ENCODE measurements at regions not wholly inside any gene's neighbourhood (a gene's known extent, or its start where the extent isn't known, plus 50 kb on each side); places are given as distances from the start of the nearest gene placed in this dataset.
"Not testable (repeated sequence)": the region's sequence is repeated elsewhere in the genome, so short reads cannot be mapped to it uniquely, and the experiment has no call there.

DNA sequence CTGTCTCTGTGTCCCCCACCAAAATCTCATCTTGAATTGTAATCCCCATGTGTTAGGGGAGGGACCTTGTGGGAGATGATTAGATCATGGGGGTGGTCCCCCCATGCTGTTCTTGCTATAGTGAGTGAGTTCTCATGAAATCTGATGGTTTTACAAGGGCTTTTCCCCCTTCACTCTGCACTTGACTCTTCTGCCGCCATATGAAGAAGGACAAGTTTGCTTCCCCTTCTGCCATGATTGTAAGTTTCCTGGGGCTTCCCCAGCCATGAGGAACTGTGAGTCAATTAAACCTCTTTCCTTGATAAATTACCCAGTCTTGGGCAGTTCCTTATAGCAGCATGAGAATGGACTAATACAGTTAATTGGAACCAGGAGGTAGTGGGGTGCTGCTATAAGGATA lies 137.1 kb upstream of the RAB4A start:
- intact Hi-C loops (cut with micrococcal nuclease): no loop called here
- ChIA-PET CTCF (no interaction called here), POLR2A (no interaction called here)
- DNase-seq (no peak), ATAC-seq (ENCODE audit: low read depth) (no peak)
- Mint-ChIP-seq H3K36me3 (ENCODE audit: low read depth) (peaks cover 5% of the 10 kb centered on the region), H3K27ac (no peak overlapping the region), H3K9me3 (peaks cover 18% of the 10 kb centered on the region), H3K27me3 (peaks cover 18% of the 10 kb centered on the region), H3K4me3 (no peak overlapping the region), H3K4me1 (peaks cover 46% of the 10 kb centered on the region)
- TF ChIP-seq, protein P1, sequence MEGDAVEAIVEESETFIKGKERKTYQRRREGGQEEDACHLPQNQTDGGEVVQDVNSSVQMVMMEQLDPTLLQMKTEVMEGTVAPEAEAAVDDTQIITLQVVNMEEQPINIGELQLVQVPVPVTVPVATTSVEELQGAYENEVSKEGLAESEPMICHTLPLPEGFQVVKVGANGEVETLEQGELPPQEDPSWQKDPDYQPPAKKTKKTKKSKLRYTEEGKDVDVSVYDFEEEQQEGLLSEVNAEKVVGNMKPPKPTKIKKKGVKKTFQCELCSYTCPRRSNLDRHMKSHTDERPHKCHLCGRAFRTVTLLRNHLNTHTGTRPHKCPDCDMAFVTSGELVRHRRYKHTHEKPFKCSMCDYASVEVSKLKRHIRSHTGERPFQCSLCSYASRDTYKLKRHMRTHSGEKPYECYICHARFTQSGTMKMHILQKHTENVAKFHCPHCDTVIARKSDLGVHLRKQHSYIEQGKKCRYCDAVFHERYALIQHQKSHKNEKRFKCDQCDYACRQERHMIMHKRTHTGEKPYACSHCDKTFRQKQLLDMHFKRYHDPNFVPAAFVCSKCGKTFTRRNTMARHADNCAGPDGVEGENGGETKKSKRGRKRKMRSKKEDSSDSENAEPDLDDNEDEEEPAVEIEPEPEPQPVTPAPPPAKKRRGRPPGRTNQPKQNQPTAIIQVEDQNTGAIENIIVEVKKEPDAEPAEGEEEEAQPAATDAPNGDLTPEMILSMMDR (IDR thresholded peaks at IDR 0.05): no peak

DNA sequence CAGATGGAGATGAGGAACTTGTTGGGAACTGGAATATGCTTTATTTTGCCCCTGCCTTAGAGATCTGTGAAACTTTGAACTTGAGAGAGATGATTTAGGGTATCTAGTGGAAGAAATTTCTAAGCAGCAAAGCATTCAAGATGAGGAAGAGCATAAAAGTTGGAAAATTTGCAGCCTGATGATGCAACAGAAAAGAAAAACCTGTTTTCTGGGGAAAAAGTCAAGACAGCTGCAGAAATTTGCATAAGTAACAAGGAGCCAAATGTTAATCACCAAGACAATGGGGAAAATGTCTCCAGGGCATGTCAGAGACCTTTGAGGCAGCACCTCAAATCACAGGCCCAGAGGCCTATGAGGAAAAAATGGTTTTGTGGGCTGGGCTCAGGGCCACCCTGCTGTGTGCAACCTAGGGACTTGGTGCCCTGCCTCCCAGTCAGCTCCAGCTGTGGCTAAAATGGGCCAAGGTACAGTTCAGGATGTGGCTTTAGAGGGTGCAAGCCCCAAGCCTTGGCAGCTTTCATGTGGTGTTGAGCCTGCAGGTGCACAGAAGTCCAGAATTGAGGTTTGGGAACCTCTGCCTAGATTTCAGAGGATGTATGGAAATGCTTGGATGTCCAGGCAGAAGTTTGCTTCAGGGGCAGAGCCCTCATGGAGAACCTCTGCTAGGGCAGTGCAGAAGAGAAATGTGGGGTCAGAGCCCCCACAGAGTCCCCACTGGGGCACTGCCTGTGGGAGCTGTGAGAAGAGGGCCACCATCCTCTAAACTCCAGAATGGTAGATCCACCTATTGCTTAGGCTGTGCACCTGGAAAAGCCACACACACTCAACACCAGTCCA lies 136.3 kb upstream of the RAB4A start:
- H3K27ac Mint-ChIP-seq; ATAC-seq (ENCODE audit: low read depth); intact Hi-C loops (cut with micrococcal nuclease); H3K36me3 Mint-ChIP-seq (ENCODE audit: low read depth); POLR2A ChIA-PET; DNase-seq; H3K4me3 Mint-ChIP-seq; CTCF ChIA-PET: not testable (repeated sequence)
- Mint-ChIP-seq H3K9me3 (peaks cover 18% of the 10 kb centered on the region), H3K27me3 (peaks cover 18% of the 10 kb centered on the region), H3K4me1 (peaks cover 46% of the 10 kb centered on the region)

DNA sequence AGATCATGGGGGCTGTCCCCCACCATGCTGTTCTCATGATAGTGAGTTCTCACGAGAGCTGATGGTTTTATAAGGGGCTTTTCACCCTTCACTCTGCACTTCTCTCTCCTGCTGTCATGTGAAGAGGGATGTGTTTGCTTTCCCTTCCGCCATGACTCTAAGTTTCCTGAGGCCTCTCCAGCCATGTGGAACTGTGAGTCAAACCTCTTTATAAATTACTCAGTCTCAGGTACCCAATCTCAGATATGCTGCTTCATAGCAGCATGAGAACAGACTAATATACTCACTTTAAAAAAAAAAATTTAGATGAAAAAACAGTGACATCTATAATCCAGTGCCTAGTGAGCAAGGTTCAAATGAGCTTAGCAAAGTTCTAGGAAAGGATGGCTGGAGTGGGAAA lies 135.1 kb upstream of the RAB4A start:
- no peak overlapping the region for H3K4me3 Mint-ChIP-seq
- peaks cover 9% of the 10 kb centered on the region for H3K27me3 Mint-ChIP-seq
- no peak for DNase-seq
- peaks cover 42% of the 10 kb centered on the region for H3K4me1 Mint-ChIP-seq
- peaks cover 18% of the 10 kb centered on the region for H3K9me3 Mint-ChIP-seq
- no peak for ATAC-seq (ENCODE audit: low read depth)
- TF ChIP-seq, protein P1 (IDR thresholded peaks at IDR 0.05): no peak
- peaks cover 5% of the 10 kb centered on the region for H3K36me3 Mint-ChIP-seq (ENCODE audit: low read depth)
- CTCF ChIA-PET: no interaction called here
- POLR2A ChIA-PET: no interaction called here
- H3K27ac Mint-ChIP-seq: no peak overlapping the region
- intact Hi-C loops (cut with micrococcal nuclease): no loop called here

DNA sequence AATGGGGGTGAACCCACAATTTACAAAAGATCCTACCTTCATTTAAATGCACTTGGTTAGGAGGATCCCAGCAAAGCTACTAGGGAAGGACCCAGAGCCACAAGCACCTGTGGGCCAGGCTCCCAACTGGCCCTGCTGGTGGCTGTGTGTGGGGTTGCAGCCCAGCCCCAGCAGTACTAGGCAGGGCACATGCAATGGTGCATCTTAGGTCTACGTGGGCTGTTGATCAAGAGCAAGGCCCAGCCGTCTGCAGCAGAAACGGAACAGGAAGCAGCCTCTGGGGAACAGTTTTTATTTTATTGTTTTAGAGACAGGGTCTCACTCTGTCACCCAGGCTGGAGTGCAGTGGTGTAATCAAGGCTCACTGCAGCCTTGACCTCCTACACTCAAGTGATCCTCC lies 134.1 kb upstream of the RAB4A start:
- no peak overlapping the region for H3K4me3 Mint-ChIP-seq
- H3K27me3 Mint-ChIP-seq: peaks cover 4% of the 10 kb centered on the region
- intact Hi-C loops (cut with micrococcal nuclease): no loop called here
- no peak overlapping the region for H3K27ac Mint-ChIP-seq
- peaks cover 18% of the 10 kb centered on the region for H3K9me3 Mint-ChIP-seq
- H3K4me1 Mint-ChIP-seq: peaks cover 41% of the 10 kb centered on the region
- peaks cover 5% of the 10 kb centered on the region for H3K36me3 Mint-ChIP-seq (ENCODE audit: low read depth)
- ChIA-PET CTCF (no interaction called here), POLR2A (no interaction called here)
- no peak for DNase-seq
- TF ChIP-seq, protein P1 (IDR thresholded peaks at IDR 0.05): no peak
- peak; percentile 50 for ATAC-seq (ENCODE audit: low read depth)

DNA sequence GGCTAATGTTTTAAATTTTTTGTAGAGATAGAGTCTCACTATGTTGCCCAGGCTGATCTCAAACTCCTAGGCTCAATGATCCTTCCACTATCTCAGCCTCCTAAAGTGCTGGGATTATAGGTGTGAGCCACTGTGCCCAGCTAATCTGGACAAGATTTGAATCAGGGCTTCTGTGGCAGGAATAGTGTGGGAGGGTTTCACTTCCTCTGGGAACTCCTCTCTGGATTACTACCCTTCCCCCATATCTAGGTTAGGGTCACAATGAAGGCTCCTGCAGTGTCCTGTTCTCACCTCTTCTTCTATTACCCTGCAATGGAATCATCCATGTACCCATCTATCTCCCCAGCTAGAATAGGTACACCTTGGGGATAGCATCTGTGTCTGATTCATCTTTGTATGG lies 133.6 kb upstream of the RAB4A start:
- Mint-ChIP-seq H3K9me3 (peaks cover 18% of the 10 kb centered on the region), H3K27me3 (peaks cover 2% of the 10 kb centered on the region), H3K36me3 (ENCODE audit: low read depth) (peaks cover 5% of the 10 kb centered on the region), H3K4me1 (peaks cover 41% of the 10 kb centered on the region), H3K4me3 (no peak overlapping the region), H3K27ac (no peak overlapping the region)
- intact Hi-C loops (cut with micrococcal nuclease): no loop called here
- DNase-seq (no peak), ATAC-seq (ENCODE audit: low read depth) (no peak)
- TF ChIP-seq, protein P1 (IDR thresholded peaks at IDR 0.05): no peak
- POLR2A ChIA-PET: no interaction called here
- CTCF ChIA-PET: no interaction called here

DNA sequence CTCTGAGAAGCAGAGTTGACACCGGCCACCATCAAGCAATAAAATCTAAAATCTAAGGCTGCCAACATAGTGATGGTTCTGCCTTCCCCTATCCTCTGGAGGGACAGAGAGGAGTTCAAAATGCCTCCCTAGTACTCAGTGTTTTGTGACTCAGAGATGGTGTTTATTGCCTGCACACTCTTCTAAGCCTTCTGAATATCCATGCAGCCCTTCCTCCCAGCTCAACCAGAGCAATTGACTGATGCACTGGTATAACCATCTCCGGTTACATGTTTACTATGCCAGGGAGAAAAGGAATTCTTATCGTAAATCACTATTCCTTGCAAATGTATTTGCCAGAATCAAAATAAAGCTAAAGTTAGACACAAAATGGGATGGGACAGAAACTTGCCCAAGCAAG lies 132.9 kb upstream of the RAB4A start:
- DNase-seq: no peak
- H3K4me1 Mint-ChIP-seq: peaks cover 41% of the 10 kb centered on the region
- TF ChIP-seq, protein P1 (IDR thresholded peaks at IDR 0.05): no peak
- CTCF ChIA-PET: no interaction called here
- intact Hi-C loops (cut with micrococcal nuclease): no loop called here
- peaks cover 5% of the 10 kb centered on the region for H3K36me3 Mint-ChIP-seq (ENCODE audit: low read depth)
- H3K9me3 Mint-ChIP-seq: peaks cover 18% of the 10 kb centered on the region
- no peak overlapping the region for H3K27ac Mint-ChIP-seq
- no peaks in the 10 kb centered on the region for H3K27me3 Mint-ChIP-seq
- POLR2A ChIA-PET: no interaction called here
- ATAC-seq (ENCODE audit: low read depth): no peak
- no peak overlapping the region for H3K4me3 Mint-ChIP-seq

Data from activated B cell treated with CpG ODN at 0.5 μM for 24 hours (primary cell).